ENCODE measurements at regions not wholly inside any gene's neighbourhood (a gene's known extent, or its start where the extent isn't known, plus 50 kb on each side); places are given as distances from the start of the nearest gene placed in this dataset.
"Not testable (repeated sequence)": the region's sequence is repeated elsewhere in the genome, so short reads cannot be mapped to it uniquely, and the experiment has no call there.

DNA sequence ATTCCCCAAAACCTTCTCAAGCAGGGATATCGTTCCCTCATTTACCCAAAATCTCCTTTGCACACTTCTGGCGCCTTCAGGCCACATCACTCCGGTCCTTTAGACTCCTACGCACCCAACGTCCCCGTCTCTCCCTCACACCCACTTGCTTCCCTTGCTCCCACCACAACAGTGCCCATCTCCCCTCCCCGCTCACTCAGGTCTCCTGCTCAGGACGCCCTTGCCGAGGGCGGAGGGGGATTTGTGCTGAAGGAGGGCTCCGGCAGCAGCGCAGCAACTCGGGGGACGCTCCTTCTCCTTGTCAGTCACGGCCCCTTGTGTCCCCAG is 71.6 kb downstream of the PCMTD2 start:
- DNase-seq = peak in 1 of 5 donors; percentile 28
- Mint-ChIP-seq H3K27me3 (peaks cover 38 to 43% of the 10 kb centered on the region in 2 donors), H3K9me3 (peaks cover 0 to 10% (median 6%) of the 10 kb centered on the region in 8 donors)
- CTCF ChIA-PET (ENCODE audit: partially characterized antibody); H3K36me3 Mint-ChIP-seq; H3K27ac Mint-ChIP-seq; H3K4me3 ChIP-seq (ENCODE audit: low read length in 2 of 2); intact Hi-C loops (cut with micrococcal nuclease); H3K4me3 Mint-ChIP-seq; H3K36me3 ChIP-seq (ENCODE audit: insufficient read depth, low read length); H3K9me3 ChIP-seq (ENCODE audit: control insufficient read depth in 1 of 2, low read length in 2 of 2); POLR2A ChIA-PET (ENCODE audit: partially characterized antibody); H3K4me1 ChIP-seq (ENCODE audit: insufficient read depth, low read length); H3K4me1 Mint-ChIP-seq; H3K27me3 ChIP-seq (ENCODE audit: insufficient read depth, low read length); H3K27ac ChIP-seq (ENCODE audit: low read depth, low read length): not testable (repeated sequence)

DNA sequence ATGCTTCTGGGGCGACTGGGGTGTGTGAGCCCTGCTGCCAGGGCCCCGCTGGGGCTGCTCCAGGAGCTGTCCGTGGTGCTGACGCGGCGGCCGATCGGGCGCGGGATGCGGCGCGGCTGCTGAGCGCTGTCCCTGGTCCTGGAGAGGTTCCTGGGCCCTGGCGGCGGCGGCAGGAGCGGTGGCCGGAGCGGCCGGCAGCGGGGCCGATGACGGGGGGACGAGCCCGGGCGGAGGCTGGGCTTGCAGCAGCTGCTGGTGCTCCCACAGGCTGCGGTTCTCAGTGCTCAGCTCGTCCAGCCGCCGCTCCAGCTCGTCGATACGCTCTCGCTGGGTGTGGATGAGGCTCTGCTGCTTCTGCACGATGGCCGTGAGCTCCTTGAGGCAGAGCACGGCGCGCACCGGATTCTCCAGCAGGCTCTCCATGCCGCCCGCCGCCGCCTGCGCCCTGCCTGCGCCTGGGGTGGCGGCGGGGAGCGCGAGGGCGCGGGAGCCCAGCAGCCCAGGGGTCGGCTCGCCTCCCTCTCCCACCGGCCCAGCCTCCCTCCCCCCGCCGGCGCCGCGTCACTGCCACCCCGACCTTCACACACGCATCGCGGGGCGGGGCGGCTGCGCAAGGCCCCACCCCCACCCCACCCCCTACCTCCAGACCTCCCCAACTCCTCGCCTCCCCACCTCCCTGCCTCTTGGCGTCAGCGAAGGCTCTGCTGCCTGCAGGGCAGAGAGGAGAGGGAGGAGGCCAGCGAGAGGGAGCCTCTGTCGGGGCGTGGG is 72.2 kb downstream of the PCMTD2 start:
- POLR2A ChIA-PET (ENCODE audit: partially characterized antibody); intact Hi-C loops (cut with micrococcal nuclease); H3K9me3 ChIP-seq (ENCODE audit: control insufficient read depth in 1 of 2, low read length in 2 of 2); CTCF ChIA-PET (ENCODE audit: partially characterized antibody); H3K36me3 ChIP-seq (ENCODE audit: insufficient read depth, low read length); H3K4me3 Mint-ChIP-seq; H3K4me1 Mint-ChIP-seq; H3K27ac Mint-ChIP-seq; H3K4me1 ChIP-seq (ENCODE audit: insufficient read depth, low read length); H3K4me3 ChIP-seq (ENCODE audit: low read length in 2 of 2); H3K36me3 Mint-ChIP-seq; H3K27ac ChIP-seq (ENCODE audit: low read depth, low read length); H3K27me3 ChIP-seq (ENCODE audit: insufficient read depth, low read length): not testable (repeated sequence)
- peaks cover 42 to 43% of the 10 kb centered on the region in 2 donors for H3K27me3 Mint-ChIP-seq
- peaks cover 0 to 12% (median 7%) of the 10 kb centered on the region in 8 donors for H3K9me3 Mint-ChIP-seq
- DNase-seq = peak in 2 of 5 donors; percentile 22 to 25

DNA sequence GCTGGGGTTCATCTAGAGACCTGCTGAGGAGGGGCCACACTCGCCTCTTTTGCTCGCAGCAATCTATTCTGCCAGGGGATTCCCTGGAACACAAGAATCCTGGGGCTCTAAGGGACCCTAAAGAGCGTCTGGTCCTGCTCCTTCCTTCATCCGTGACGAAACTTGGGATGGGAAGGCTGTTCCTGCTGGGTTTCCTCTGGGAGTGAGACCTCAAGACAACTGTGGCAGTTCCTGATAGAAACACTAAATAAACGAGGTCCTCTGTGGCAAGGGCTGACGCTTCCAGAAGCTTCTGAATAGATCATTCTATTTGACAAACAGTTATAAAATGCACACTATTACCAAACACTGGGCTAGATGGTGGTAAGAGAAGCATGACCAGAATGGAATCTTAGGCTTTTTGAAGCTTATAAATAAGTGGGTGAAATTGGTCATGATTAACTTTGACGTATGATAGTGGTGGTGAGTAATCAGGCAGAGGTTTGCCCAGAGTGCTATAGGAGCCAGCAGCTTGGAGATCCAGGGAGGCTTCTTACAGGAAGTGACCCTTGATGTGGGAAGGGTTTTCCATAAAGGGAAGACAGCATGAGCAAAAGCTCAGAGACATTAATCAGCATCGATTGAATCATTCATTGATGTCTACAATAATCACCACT is 73.2 kb downstream of the PCMTD2 start:
- H3K4me3 Mint-ChIP-seq; H3K36me3 Mint-ChIP-seq; H3K36me3 ChIP-seq (ENCODE audit: insufficient read depth, low read length); H3K4me1 Mint-ChIP-seq; intact Hi-C loops (cut with micrococcal nuclease); POLR2A ChIA-PET (ENCODE audit: partially characterized antibody); H3K4me1 ChIP-seq (ENCODE audit: insufficient read depth, low read length); H3K9me3 ChIP-seq (ENCODE audit: control insufficient read depth in 1 of 2, low read length in 2 of 2); H3K27me3 ChIP-seq (ENCODE audit: insufficient read depth, low read length); H3K27ac ChIP-seq (ENCODE audit: low read depth, low read length); DNase-seq; CTCF ChIA-PET (ENCODE audit: partially characterized antibody); H3K4me3 ChIP-seq (ENCODE audit: low read length in 2 of 2): not testable (repeated sequence)
- Mint-ChIP-seq H3K9me3 (peaks cover 3 to 21% (median 9%) of the 10 kb centered on the region in 8 donors), H3K27ac (peak overlapping the region in 1 of 7 donors; percentile 42), H3K27me3 (peaks cover 44 to 47% of the 10 kb centered on the region in 2 donors)

DNA sequence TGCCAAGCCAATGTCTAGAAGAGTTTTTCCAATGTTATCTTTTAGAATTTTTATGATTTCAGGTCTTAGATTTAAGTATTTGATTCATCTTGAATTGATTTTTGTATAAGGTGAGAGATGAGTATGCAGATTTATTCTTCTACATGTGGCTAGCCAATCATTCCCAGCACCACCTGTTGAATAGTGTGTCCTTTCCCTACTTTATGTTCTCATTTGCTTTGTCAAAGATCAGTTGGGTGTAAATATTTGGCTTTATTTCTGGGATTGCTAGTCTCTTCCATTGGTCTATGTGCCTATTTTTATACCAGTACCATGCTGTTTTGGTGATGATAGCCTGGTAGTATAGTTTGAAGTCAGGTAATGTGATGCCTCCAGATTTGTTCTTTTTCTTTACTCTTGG is 77.1 kb downstream of the PCMTD2 start:
- DNase-seq; CTCF ChIA-PET (ENCODE audit: partially characterized antibody); H3K9me3 ChIP-seq (ENCODE audit: control insufficient read depth in 1 of 2, low read length in 2 of 2); H3K4me3 ChIP-seq (ENCODE audit: low read length in 2 of 2); intact Hi-C loops (cut with micrococcal nuclease); H3K36me3 Mint-ChIP-seq; POLR2A ChIA-PET (ENCODE audit: partially characterized antibody); H3K4me1 ChIP-seq (ENCODE audit: insufficient read depth, low read length); H3K4me1 Mint-ChIP-seq; H3K36me3 ChIP-seq (ENCODE audit: insufficient read depth, low read length); H3K27ac ChIP-seq (ENCODE audit: low read depth, low read length); H3K27me3 ChIP-seq (ENCODE audit: insufficient read depth, low read length); H3K4me3 Mint-ChIP-seq: not testable (repeated sequence)
- Mint-ChIP-seq H3K27me3 (peaks cover 30 to 32% of the 10 kb centered on the region in 2 donors), H3K27ac (peak overlapping the region in 1 of 7 donors; percentile 19), H3K9me3 (peaks cover 1 to 24% (median 7%) of the 10 kb centered on the region in 8 donors)
